GM19452 (cell line): ENCODE measurements at regions not wholly inside any gene's neighbourhood (a gene's known extent, or its start where the extent isn't known, plus 50 kb on each side); places are given as distances from the start of the nearest gene placed in this dataset.

Experiments
- ATAC-seq: cut with Tn5 transposase; IDR thresholded peaks from one replicate; pipeline ENCODE4 v1.9.1; 2021; ENCODE audit not compliant: unreplicated experiment

DNA sequence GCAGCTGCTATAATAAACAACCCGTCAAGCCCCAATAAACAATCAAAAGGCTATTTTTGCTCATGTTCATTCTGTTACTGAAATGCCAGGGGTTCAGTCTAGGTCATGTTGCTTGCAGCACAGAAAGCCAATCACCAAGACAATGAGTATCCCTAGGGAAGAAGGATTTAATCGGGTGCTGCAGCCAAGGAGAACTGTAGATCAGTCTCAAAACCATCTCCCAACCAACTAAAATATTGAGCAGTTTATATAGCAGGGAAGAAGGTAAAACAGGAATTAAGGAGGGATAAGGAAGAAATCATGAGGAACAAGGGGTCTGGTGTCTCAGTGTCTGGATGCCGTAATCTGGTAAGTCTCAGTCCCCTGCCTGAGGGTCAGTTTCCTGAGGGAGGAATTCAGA is 169.5 kb downstream of the BLID start:
- no peak for ATAC-seq

- ATAC-seq: no peak
These were observed 171.3 kb downstream of the BLID start for GRCh38 chr11:121944556-121945230.

GRCh38 chr11:121938076-121938475 is 177.9 kb downstream of the BLID start:
- ATAC-seq: no peak

DNA sequence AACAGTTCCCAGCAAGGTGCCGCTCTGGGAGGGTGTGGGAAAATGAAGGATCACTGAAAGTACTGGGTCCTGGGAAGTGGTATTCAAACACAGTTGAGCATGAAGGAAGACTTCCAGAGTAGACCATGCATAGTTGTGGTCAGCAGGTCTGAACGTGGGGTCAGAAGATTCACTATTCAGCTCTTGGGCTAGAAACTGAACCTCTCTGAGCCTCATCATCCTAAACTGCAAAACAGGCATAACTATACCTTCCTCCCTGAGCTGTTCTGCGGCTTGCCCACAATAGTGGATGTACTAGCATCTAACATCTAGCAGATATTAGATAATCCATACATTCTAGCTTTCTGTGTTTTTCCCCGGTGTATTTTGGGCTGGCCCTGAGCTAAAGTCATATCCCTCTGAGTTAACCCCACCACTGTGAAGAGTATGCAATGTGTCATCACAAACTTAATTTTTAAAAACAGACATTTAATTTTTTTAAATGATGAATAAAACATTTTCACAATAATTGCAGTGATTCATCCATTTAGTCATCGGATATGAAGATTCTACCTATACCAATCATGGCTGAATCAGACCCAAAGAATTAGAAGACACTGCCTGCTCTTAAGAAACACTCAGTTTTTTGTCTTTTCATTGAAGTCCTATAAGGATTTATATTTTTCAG is 179.1 kb downstream of the BLID start:
- ATAC-seq: no peak

DNA sequence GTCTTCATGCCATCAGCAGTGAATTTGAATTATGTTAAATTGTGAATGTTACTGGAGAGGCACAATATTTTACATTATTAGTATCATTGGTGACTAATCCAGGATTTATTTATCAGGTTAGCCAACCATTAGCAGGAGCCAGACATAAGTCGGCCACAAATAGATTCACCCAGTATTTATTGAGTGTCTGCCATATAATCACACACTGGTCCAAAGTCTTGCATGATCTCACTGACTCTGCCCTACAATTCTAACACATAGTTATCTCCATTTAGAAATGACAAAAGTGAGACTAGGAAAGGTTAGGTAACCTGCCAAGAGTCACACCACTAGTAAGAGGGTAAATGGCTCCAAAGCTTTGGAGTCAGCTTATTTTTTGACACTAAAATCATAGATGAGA is 179.6 kb downstream of the BLID start:
- no peak for ATAC-seq

GRCh38 chr11:121933694-121934093 is 182.3 kb downstream of the BLID start:
- ATAC-seq: no peak

- no peak for ATAC-seq
These were observed 182.7 kb downstream of the BLID start for GRCh38 chr11:121933294-121933693.

- no peak for ATAC-seq
These were observed 183.3 kb downstream of the BLID start for GRCh38 chr11:121932646-121933185.

DNA sequence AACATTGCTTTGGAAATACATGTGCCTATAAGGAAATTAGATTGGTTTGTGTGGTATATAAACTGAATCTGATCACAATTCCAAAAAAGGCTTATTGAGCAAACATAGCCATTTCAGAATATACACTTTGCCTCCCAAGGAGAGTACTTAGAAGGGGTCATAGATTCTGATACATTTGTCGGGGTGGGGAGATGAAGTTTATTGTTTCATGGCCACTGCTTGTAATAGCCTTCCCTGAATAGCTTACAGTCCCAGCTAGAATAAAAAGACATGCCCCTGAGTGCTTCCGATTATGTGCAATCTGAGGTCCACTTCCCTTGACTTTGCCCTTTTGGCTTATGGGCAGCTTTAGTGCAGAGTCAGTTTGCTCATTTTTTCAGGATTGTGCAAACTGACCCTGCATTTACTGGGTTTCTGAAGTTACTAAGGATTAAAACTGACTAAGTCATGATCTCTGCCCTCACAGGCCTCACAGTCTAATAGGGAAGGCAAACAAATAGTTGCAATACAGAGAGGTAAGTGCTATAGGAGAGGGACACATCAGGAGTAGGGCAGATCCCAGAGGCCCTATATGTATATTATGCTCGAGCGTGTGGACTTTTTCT is 184.2 kb downstream of the BLID start:
- no peak for ATAC-seq

GRCh38 chr11:121931121-121931520 is 184.9 kb downstream of the BLID start:
- no peak for ATAC-seq

GRCh38 chr11:121930004-121930965 is 185.7 kb downstream of the BLID start:
- ATAC-seq: no peak

GRCh38 chr11:121929581-121929980 is 186.4 kb downstream of the BLID start:
- ATAC-seq: no peak

GRCh38 chr11:121928597-121929580 is 187.1 kb downstream of the BLID start:
- ATAC-seq: no peak

GRCh38 chr11:121927789-121928188 is 188.2 kb downstream of the BLID start:
- no peak for ATAC-seq

DNA sequence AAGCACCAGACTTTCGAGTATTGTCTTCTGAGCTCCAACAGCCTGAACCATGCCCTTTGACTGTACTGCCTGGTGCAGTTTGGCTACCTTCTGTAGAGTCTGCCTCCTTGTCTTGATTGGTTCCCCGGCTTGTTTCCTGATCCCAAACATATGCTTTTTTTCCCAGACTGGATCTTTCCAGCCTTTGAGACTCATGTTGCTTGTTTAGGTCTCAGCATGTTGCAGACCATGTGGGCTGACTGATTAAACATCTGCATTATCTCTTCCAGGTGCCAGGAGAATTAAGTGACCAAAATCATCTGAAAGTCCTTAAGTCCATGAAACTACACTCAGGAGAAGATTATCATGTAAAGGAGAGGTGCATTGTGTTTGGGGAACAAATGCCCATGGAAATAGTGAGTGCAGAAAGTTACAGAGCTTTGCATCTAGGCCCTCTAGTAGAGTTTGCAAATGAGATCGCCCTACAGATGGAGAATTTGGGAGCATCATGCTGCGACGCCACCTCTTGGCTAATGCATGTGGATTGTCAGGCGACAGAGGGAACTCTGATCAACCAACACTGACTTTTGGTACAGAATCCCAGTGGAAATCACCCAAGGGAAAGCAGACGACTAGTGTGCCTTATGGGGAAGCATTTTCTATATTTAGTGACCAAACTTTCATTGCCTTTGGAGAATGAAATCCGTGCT is 188.8 kb downstream of the BLID start:
- no peak for ATAC-seq

GRCh38 chr11:121924191-121924590 is 191.8 kb downstream of the BLID start:
- ATAC-seq: no peak

GRCh38 chr11:121917482-121917881 is 198.5 kb downstream of the BLID start:
- no peak for ATAC-seq

DNA sequence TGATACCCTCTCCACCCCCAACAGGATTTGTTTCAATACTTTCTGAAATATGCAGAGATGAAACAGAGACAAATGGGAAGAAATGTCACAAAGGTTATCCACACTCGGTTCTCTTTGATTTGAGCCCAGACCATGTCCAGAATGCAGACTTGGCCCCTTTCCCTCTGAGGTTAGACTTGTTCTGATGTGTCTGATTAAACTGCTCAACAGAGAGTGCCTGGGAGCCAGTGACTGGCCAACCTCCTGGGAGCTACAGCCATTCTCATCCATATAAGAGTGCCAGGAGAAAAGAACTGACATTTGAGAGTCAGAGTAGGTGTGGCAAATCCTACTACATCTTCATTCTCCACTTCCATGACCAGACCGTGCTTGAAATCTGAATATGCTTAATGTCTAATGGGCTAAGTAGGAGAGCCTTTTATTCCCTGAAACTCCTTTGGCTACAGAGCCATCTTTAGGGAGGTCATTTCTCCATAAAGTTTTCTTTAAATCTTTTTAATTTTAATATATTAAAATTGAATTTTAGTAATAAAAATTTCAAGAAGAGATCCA is 201.4 kb downstream of the BLID start:
- ATAC-seq: no peak

- no peak for ATAC-seq
These were observed 206.4 kb downstream of the BLID start for GRCh38 chr11:121909596-121909995.
